OCI-LY7 (cell line): ENCODE measurements at regions not wholly inside any gene's neighbourhood (a gene's known extent, or its start where the extent isn't known, plus 50 kb on each side); places are given as distances from the start of the nearest gene placed in this dataset.

Experiments used
- BruUV-seq: library from RNA; stranded (reverse); fragments of 400-500 nt; replicated peaks from 2 replicates; lab custom pipeline; 2021; lab: Mats Ljungman, UMichigan
- CTCF ChIA-PET: fragments of 300-600 bp; sonication (Branson Sonifier 250); formaldehyde crosslinking; loops from one replicate; lab custom pipeline; 2022; ENCODE audit warnings: antibody characterized with exemption; ENCODE audit not compliant: unreplicated experiment; lab: Charles Lee
- POLR2A ChIA-PET: fragments of 300-600 bp; sonication (Branson Sonifier 250); formaldehyde crosslinking; loops from one replicate; lab custom pipeline; 2022; ENCODE audit warnings: antibody characterized with exemption; lab: Charles Lee
- DNase-seq: peaks from one replicate; pipeline ENCODE4 v3.0.0-alpha.2; 2015; ENCODE audit warnings: low spot score
- H2AFZ ChIP-seq: fragments of 200-600 bp; sonication (generic), shearing (Covaris generic); 2 replicates; pipeline ENCODE4 v1.6.1; 2014; ENCODE audit warnings: mild to moderate bottlenecking, antibody characterized with exemption, low read length, moderate library complexity
- H3K27ac ChIP-seq: fragments of 200-600 bp; sonication (generic); 2 replicates; pipeline ENCODE4 v1.5.1; 2014; ENCODE audit warnings: mixed run types, low read depth, mild to moderate bottlenecking, moderate library complexity, low read length, inconsistent platforms; ENCODE audit not compliant: poor library complexity, severe bottlenecking
- H3K36me3 ChIP-seq: fragments of 200-600 bp; sonication (generic); 2 replicates; pipeline ENCODE4 v1.6.1; 2014; ENCODE audit warnings: mild to moderate bottlenecking, antibody characterized with exemption, low read length, moderate library complexity, mixed read lengths; ENCODE audit not compliant: insufficient read depth
- H3K4me1 ChIP-seq: fragments of 200-600 bp; sonication (generic); 2 replicates; pipeline ENCODE4 v1.5.1; 2014; ENCODE audit warnings: mild to moderate bottlenecking, low read length; ENCODE audit not compliant: insufficient read depth, poor library complexity, severe bottlenecking
- H3K4me2 ChIP-seq: fragments of 200-600 bp; sonication (generic); 2 replicates; pipeline ENCODE4 v1.6.1; 2014; ENCODE audit warnings: mild to moderate bottlenecking, low read length
- H3K4me3 ChIP-seq: fragments of 200-600 bp; sonication (generic); 2 replicates; pipeline ENCODE4 v1.5.1; 2014; ENCODE audit warnings: mild to moderate bottlenecking, low read depth, low read length; ENCODE audit not compliant: poor library complexity, severe bottlenecking
- H3K79me2 ChIP-seq: fragments of 200-600 bp; sonication (generic); 2 replicates; pipeline ENCODE4 v1.6.1; 2016; ENCODE audit warnings: low read depth, mild to moderate bottlenecking, low read length, moderate library complexity, mixed read lengths; ENCODE audit not compliant: insufficient read depth
- H3K9me2 ChIP-seq: fragments of 200-600 bp; sonication (generic); 2 replicates; pipeline ENCODE4 v1.6.1; 2016; ENCODE audit warnings: mild to moderate bottlenecking, low read length, mixed read lengths; ENCODE audit not compliant: insufficient read depth
- H3K9me3 ChIP-seq: fragments of 200-600 bp; sonication (generic); 2 replicates; pipeline ENCODE4 v1.6.1; 2014; ENCODE audit warnings: mild to moderate bottlenecking, mixed run types, low read length, mixed read lengths
- H4K20me1 ChIP-seq: fragments of 200-600 bp; sonication (generic); 2 replicates; pipeline ENCODE4 v1.6.1; 2014; ENCODE audit warnings: mild to moderate bottlenecking, antibody characterized with exemption, low read length, moderate library complexity, mixed read lengths; ENCODE audit not compliant: insufficient read depth
- EZH2phosphoT487 ChIP-seq: fragments of 200-600 bp; sonication (generic); IDR thresholded peaks from 2 replicates; pipeline ENCODE4 v1.6.1; 2018; ENCODE audit warnings: low read depth, borderline replicate concordance, mild to moderate bottlenecking, mixed run types, antibody characterized with exemption, low read length, moderate library complexity, mixed read lengths
- intact Hi-C: fragments of 100-400 bp; cut with micrococcal nuclease; formaldehyde crosslinking; loops from one replicate; pipeline ENCODE4 v1.10.0; 2022; ENCODE audit not compliant: unreplicated experiment
- TF ChIP-seq, protein P1 (sequence below): fragments of 200-600 bp; sonication (generic); conservative IDR thresholded peaks from 2 replicates; pipeline ENCODE4 v1.5.1; 2014; ENCODE audit warnings: mild to moderate bottlenecking, antibody characterized with exemption, low read length, moderate library complexity, mixed read lengths

DNA sequence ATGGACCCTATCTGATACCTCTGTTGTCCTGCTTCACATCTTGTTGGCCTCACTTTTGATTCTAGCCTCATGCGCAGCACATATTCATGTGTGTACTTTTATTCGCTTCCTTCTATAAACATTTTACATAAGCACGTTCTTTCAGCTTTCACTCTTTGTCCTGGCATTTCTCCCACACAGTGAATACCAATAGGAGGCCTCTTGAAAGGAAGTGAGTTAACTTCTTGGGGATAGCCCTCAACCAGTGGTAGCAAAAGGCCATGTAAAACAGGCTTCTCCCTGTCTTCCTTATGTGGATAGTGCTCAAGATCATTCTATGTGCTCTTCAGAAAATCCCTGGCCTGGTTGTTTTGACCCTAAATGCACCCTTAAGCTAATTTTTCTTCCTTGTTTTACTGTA, 633.9 kb upstream of the MBL2 start:
- DNase-seq = no peak
- Histone ChIP-seq H3K4me3 (no peak overlapping the region), H2AFZ (no peak overlapping the region), H3K27ac (no peak overlapping the region), H3K4me1 (no peaks in the 10 kb centered on the region), H3K9me2 (no peaks in the 10 kb centered on the region), H4K20me1 (no peaks in the 10 kb centered on the region), H3K9me3 (no peaks in the 10 kb centered on the region), H3K79me2 (no peaks in the 10 kb centered on the region), H3K4me2 (no peak overlapping the region), H3K36me3 (no peaks in the 10 kb centered on the region)
- POLR2A ChIA-PET = no interaction called here
- CTCF ChIA-PET = no interaction called here
- TF ChIP-seq, protein P1, sequence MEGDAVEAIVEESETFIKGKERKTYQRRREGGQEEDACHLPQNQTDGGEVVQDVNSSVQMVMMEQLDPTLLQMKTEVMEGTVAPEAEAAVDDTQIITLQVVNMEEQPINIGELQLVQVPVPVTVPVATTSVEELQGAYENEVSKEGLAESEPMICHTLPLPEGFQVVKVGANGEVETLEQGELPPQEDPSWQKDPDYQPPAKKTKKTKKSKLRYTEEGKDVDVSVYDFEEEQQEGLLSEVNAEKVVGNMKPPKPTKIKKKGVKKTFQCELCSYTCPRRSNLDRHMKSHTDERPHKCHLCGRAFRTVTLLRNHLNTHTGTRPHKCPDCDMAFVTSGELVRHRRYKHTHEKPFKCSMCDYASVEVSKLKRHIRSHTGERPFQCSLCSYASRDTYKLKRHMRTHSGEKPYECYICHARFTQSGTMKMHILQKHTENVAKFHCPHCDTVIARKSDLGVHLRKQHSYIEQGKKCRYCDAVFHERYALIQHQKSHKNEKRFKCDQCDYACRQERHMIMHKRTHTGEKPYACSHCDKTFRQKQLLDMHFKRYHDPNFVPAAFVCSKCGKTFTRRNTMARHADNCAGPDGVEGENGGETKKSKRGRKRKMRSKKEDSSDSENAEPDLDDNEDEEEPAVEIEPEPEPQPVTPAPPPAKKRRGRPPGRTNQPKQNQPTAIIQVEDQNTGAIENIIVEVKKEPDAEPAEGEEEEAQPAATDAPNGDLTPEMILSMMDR = no peak
- TF ChIP-seq EZH2phosphoT487 = no peak
- intact Hi-C loops = no loop called here
- no TSS peak for BruUV-seq

DNA sequence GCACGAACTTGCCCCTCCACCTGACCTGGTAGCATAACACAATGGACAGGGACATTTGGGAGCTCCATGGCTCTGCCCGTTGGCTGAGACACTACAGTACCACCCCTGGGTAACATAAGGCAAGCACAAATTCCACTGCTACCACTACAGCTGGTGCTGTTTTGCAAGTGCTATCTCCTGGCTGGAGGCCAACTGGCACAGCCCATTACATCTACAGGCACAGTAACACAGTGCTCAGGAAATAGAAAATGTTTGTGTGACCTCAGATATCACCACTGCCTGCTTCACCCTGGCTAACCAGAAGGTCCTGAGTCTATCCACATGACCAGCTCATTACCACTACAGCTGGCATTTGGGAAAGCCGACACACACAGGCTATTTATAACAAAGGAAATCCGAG, 631.1 kb upstream of the MBL2 start:
- DNase-seq = no peak
- Histone ChIP-seq H2AFZ (no peak overlapping the region), H3K79me2 (no peaks in the 10 kb centered on the region), H4K20me1 (no peaks in the 10 kb centered on the region), H3K36me3 (no peaks in the 10 kb centered on the region), H3K4me1 (no peaks in the 10 kb centered on the region), H3K9me3 (0 out of 2 replicates have a peak, but pooled peaks cover 3% of the 10 kb centered on the region), H3K9me2 (no peaks in the 10 kb centered on the region), H3K27ac (no peak overlapping the region), H3K4me2 (no peak overlapping the region), H3K4me3 (no peak overlapping the region)
- ChIA-PET POLR2A (no interaction called here), CTCF (no interaction called here)
- TF ChIP-seq, protein P1 = no peak
- TF ChIP-seq EZH2phosphoT487 = no peak
- BruUV-seq = no TSS peak
- intact Hi-C loops = no loop called here

DNA sequence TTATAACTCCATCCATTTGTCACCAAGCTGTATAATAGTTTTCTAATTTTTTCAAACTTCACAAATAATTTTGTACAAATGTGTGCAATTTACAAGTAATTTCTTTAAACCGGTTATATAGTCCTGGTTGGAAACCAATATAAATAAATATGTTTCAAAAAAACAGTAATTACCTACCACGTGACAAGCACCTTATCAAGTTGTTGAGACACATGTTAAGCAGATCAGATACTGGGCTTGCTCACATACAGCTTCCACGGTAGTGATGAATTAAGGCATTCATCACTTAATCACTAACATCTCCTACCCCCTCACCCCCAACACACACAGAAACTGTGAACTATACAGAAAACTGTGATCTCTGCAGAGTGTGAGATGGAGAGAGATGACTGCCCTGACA, 630.0 kb upstream of the MBL2 start:
- ChIA-PET POLR2A (no interaction called here), CTCF (no interaction called here)
- TF ChIP-seq, protein P1 = no peak
- no peak for TF ChIP-seq EZH2phosphoT487
- no peak overlapping the region for H2AFZ ChIP-seq
- 0 out of 2 replicates have a peak, but pooled peaks cover 4% of the 10 kb centered on the region for H3K9me3 ChIP-seq
- intact Hi-C loops = no loop called here
- no peak overlapping the region for H3K4me2 ChIP-seq
- H3K79me2 ChIP-seq = no peaks in the 10 kb centered on the region
- H4K20me1 ChIP-seq = no peaks in the 10 kb centered on the region
- no TSS peak for BruUV-seq
- no peaks in the 10 kb centered on the region for H3K4me1 ChIP-seq
- DNase-seq = no peak
- no peaks in the 10 kb centered on the region for H3K9me2 ChIP-seq
- no peak overlapping the region for H3K4me3 ChIP-seq
- no peaks in the 10 kb centered on the region for H3K36me3 ChIP-seq
- no peak overlapping the region for H3K27ac ChIP-seq
